ENCODE measurements at regions not wholly inside any gene's neighbourhood (a gene's known extent, or its start where the extent isn't known, plus 50 kb on each side); places are given as distances from the start of the nearest gene placed in this dataset.

GRCh38 chr17:73952480-73953205 is 250.8 kb upstream of the RPL38 start:
- TF ChIP-seq CTCF (IDR thresholded peaks at IDR 0.05) (peak in 11 of 12 donors; percentile 21 to 62 (median 38)), POLR2A (IDR thresholded peaks at IDR 0.05) (no peak)
